ENCODE measurements at regions not wholly inside any gene's neighbourhood (a gene's known extent, or its start where the extent isn't known, plus 50 kb on each side); places are given as distances from the start of the nearest gene placed in this dataset.

DNA sequence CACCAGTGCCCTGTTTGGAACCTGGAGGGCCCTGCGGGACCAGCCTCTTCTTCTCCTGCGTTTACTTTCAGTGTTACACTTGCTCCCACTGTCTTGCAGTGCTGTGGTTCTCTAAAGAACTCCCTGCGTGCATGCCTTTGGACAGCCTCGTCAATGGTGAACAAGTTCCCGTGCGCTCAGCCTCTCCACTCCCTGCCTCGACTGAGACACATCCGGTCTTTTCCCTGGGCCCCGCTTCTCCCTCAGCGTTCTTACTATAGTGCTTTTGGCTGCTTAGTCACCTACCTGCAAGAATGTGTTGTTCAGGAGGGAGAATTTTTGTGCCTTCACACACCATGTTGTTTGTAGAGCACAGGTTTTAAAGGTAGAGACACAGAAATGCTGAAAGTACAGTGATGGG, 520.7 kb upstream of the MKI67 start:
- TF ChIP-seq, protein P1, sequence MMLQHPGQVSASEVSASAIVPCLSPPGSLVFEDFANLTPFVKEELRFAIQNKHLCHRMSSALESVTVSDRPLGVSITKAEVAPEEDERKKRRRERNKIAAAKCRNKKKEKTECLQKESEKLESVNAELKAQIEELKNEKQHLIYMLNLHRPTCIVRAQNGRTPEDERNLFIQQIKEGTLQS (IDR thresholded peaks at IDR 0.05), result no peak
- TF ChIP-seq RAD21 (IDR thresholded peaks at IDR 0.05), result no peak
- TF ChIP-seq, protein P2, sequence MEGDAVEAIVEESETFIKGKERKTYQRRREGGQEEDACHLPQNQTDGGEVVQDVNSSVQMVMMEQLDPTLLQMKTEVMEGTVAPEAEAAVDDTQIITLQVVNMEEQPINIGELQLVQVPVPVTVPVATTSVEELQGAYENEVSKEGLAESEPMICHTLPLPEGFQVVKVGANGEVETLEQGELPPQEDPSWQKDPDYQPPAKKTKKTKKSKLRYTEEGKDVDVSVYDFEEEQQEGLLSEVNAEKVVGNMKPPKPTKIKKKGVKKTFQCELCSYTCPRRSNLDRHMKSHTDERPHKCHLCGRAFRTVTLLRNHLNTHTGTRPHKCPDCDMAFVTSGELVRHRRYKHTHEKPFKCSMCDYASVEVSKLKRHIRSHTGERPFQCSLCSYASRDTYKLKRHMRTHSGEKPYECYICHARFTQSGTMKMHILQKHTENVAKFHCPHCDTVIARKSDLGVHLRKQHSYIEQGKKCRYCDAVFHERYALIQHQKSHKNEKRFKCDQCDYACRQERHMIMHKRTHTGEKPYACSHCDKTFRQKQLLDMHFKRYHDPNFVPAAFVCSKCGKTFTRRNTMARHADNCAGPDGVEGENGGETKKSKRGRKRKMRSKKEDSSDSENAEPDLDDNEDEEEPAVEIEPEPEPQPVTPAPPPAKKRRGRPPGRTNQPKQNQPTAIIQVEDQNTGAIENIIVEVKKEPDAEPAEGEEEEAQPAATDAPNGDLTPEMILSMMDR (IDR thresholded peaks at IDR 0.05; ENCODE audit: low read depth, low read length, missing input control), result no peak
- TF ChIP-seq, protein P3, sequence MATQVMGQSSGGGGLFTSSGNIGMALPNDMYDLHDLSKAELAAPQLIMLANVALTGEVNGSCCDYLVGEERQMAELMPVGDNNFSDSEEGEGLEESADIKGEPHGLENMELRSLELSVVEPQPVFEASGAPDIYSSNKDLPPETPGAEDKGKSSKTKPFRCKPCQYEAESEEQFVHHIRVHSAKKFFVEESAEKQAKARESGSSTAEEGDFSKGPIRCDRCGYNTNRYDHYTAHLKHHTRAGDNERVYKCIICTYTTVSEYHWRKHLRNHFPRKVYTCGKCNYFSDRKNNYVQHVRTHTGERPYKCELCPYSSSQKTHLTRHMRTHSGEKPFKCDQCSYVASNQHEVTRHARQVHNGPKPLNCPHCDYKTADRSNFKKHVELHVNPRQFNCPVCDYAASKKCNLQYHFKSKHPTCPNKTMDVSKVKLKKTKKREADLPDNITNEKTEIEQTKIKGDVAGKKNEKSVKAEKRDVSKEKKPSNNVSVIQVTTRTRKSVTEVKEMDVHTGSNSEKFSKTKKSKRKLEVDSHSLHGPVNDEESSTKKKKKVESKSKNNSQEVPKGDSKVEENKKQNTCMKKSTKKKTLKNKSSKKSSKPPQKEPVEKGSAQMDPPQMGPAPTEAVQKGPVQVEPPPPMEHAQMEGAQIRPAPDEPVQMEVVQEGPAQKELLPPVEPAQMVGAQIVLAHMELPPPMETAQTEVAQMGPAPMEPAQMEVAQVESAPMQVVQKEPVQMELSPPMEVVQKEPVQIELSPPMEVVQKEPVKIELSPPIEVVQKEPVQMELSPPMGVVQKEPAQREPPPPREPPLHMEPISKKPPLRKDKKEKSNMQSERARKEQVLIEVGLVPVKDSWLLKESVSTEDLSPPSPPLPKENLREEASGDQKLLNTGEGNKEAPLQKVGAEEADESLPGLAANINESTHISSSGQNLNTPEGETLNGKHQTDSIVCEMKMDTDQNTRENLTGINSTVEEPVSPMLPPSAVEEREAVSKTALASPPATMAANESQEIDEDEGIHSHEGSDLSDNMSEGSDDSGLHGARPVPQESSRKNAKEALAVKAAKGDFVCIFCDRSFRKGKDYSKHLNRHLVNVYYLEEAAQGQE (IDR thresholded peaks at IDR 0.05), result no peak
- no peak for TF ChIP-seq JUND (IDR thresholded peaks at IDR 0.05)
- TF ChIP-seq, protein P4, sequence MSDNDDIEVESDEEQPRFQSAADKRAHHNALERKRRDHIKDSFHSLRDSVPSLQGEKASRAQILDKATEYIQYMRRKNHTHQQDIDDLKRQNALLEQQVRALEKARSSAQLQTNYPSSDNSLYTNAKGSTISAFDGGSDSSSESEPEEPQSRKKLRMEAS (IDR thresholded peaks at IDR 0.05), result no peak
- no peak for TF ChIP-seq TAF1 (conservative IDR thresholded peaks at IDR 0.05)
- no peak for TF ChIP-seq SP1 (IDR thresholded peaks at IDR 0.05)
- no peak for TF ChIP-seq EGR1 (IDR thresholded peaks at IDR 0.05; ENCODE audit: low read depth in 2 of 2)

Measured in liver (tissue), 3 donors.